HG03135 (cell line): ENCODE measurements at regions not wholly inside any gene's neighbourhood (a gene's known extent, or its start where the extent isn't known, plus 50 kb on each side); places are given as distances from the start of the nearest gene placed in this dataset.

Source experiments
- ATAC-seq: cut with Tn5 transposase; IDR thresholded peaks from one replicate; pipeline ENCODE4 v1.9.1; 2021; ENCODE audit warnings: mild to moderate bottlenecking, moderate library complexity; ENCODE audit not compliant: unreplicated experiment

DNA sequence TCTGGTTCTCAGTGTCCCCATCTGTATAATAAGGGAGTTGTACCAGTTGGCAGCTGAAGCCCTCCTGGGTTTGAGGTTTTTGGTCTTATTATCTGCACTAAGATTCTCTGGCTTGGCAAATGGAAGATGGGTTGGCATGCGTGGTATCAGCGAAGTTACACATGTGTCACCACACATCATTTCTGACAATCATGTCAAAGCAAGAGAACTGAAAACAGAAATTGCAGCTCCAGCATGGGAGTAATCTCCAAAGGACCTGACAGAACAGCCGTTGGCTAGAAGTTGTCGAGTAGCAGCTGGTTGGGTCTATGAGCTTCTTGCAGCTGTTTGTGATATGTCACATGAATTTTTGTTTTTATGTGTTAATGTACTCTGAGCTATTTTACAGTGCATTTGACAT, 317.4 kb downstream of the SLC4A3 start:
- ATAC-seq = no peak

DNA sequence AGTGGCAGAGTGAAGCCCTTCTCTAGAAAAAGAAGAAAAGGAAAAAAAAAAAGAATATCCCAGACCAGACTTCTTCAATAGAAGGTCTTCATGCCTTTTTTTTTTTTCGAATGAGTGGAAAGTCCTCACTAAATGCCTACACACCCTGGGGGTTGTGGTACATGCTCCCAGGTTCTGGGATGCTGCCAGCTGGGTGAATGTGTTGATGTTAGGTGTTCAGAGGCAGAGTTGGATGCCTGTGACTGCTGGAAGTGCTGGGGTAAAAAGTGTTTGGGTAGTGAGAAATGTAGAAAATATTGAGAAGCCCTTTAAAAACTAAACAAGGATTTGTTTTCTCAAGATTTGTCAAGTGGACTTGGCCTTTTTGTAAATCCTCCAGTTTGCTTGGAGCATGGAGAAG, 318.6 kb downstream of the SLC4A3 start:
- no peak for ATAC-seq

DNA sequence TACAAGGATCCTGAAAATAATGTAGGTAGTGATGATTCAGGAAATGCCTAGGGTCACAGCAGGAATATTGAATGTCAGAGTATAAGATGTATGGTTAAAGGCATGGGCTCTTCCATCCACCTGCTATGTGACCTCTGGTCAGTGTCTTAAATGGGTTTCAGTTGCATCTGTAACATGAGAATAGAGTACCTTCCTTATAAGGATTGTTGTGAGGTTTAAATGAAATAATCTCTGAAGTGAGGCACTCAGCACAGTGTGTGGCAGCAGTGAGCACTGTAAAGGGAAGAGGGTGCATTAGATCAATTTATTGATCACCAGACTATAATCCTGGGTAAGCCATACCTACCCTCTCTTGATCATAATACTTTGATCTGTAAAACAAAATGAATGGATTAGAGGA, 319.1 kb downstream of the SLC4A3 start:
- ATAC-seq = no peak

DNA sequence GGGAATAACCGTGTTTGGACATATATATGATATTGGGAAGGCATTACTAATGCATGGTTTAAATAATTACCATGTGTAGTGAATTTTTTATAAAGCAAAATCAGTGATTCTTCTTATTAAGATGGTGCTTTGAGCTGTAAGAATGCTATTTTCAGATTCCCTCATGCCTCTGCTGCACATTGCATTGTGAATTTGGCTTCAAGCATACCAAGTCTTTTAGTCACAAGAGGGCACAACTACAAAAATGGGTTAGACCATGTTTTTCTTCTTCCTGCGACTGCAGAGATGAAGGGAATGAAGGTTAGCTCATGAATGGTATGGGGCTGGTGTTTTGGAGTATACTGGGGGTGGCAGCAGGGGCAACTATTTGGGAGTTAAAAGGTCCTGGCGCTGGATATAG, 320.1 kb downstream of the SLC4A3 start:
- ATAC-seq = no peak

DNA sequence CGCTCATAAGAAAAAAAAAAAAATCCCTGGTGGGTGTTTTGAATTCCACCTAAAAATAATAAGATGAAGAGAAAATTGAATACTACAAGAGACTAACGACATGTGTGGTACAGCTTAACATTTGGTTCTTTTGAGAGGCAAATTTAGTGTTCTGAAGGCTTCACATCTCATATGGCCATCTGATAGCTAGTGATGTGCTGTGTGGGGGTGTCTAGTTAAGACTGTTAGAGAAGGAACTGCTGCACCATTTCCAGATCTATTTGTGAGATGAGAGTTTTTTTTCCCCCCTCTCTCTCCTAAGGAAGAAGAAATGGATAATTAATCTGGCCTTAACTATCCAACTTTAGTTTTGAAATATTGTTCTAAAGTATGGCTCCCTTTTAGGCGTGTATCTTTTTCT, 321.6 kb downstream of the SLC4A3 start:
- ATAC-seq = no peak

DNA sequence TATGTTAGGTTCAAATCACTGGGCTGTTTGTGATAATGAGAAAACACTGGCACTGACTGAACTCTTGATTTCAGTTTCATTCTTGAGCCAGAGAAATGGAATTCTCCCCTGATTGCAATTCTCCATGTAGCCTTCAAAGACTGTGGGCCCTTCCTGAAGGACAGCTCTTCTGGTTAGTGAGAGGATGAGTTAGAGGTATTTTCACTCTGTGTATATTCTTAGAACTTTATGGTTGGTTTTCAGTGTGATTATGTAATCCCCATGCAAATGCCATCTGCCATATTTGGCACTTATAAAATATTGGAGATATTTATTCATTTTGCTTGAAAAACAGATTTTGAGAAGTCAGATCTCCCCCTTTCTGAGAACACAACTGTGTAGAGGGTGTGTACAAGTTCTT, 323.7 kb downstream of the SLC4A3 start:
- ATAC-seq = no peak

DNA sequence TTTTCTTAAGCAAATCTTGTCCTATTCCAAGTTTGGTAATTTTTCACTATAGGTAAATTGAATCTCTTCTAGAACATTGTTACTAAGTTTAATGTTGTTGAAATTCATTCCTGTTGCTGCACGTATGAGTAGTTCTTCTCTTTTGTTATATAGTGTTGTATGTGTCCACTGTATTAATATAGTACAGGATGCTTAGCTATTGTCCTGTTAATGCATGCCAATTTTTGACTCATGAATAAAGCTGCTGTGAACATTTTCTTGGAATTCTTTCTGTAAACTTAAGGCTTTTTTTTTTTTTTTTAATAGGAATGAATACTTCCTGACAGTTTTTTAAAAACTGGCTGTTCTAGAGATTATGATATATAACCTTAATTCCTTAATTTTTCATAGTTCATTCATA, 326.9 kb downstream of the SLC4A3 start:
- no peak for ATAC-seq

DNA sequence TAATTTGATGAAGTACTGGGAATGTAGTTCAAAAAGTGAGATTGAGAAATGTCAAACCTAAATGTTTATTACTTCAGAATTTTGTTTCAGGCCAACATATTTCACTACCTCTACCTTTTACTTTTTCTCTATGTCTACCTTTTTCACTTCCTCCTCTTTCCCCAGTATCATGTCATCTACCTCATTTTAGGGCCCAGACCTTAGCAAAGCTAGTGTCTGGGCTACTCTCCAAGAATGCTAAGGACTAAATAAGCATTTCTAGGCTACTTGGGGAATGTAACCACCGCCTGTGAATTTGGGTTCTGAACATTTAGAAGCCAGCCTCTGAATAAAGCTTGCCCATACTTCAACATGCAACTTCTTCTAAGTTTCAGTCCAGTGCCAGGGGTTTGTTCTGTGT, 330.4 kb downstream of the SLC4A3 start:
- no peak for ATAC-seq

DNA sequence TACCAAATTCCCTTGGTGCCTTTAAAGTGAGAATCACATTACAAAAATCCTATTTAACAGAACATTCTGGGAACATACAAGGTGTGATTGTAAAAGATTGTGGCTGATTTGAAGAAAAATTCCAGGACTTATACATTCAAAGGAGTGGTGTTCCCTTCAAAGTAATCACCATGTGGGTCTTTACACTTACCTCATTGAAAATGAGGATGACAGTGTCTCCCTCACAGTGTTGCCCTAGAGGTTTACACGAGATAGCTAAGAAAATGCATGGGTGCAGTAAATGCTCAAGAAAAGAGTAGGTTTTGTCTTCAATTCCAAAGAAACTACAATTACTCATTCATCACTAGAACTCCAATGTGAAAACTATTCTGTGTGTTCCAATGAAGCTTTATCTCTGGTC, 331.5 kb downstream of the SLC4A3 start:
- no peak for ATAC-seq

DNA sequence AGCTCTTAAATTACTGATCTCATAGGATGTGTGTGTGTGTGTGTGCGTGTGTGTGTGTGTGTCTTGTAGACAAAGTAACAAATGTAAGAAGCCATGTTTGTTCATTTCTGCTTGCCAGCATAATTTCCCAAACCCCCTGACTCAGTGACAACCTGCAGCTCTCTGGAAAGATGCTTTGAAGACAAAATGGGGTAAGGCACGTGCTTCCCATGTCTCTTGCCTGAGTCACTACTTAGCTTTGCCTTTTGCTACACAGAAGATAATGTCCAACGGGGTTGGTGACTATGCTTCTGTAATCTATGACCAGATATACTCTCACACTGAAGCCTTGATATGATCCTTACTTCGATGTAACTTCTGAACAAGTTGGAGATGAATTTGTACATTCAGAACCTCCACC, 332.0 kb downstream of the SLC4A3 start:
- ATAC-seq = no peak

DNA sequence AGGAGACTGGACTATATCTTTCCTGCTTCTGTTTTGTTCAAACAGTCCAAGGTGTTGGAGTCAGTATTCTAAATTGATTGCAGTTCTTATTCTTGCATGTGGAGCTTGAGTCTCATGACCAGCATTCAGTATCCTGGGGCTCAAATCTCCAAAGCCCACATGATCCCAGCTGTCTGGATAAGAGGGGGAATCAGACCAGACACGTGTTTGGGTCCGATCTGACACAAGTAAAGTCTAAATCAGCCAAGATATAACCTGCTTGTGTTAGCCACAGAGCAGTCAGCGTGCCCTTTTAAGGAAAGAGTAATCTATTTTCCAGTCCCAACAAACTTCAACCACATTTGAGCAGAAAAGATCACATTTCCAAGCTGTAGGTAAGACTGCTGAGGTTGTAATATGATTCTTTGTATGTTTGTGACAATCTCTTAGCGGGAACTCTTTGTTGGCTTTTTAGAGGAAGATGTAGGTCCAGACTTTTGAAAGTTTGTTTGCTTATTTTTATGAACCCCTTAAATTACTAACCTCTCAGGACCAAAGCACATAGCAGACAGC, 334.6 kb downstream of the SLC4A3 start:
- no peak for ATAC-seq

DNA sequence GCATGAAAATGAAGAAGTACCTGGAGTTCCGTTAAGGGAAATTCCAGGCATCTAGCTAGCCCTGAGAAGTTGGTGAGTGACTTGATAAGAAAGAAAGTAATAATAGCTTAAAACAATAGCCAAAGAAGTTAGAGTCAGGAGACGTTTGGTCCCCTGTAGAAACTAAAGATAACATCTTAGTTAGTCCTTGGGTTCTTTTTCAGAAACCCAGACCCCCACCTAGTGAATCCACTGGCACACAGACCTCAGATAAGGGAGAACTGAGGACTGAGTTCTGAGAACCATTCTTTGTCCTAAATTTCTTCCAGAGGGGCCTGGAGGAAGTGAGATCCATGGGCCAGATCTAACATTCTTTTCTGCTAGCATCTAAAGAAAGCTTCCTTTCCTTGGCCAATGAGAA, 335.4 kb downstream of the SLC4A3 start:
- ATAC-seq = no peak

DNA sequence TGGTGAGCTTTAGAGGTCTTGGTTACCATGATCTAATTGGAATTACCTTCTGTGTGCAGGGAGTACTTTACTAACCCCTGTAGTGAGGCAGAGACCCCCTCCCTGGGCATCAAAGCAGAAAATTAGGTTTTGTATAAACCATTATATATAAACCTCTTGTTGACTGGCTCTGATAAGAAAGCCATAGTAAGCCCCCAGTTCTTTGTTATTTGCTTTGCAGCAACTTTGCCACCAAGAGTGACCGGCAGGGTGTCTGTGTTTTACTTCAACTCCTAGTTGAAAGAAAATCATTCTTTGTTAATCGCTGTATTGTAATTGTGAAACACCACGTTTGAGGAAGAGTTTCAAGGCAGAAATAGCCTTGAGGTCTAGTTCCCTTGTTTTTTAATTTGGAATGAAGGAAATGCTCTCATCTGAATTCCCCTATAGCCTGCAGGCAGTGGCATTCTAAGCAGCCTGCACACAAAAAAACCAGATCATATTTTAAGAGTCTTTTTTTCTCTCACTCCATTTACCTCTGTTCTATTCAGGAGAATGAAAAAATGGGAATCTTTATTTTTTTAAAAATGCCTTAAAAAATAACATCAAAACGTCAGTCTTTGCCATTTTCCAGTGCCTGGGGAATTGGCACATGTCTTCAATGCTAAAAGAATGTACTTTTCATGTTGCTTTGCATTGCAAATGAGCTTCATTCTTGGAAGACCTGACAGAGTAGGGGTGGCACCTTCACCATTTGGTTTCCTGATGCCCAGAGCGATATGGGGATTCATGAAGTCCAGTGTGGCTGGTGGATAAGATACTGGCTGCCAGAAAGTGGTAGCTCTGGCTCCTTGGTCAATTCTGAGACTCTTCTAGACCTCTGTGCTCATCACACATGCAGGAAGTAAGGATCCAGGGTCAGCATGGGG, 338.1 kb downstream of the SLC4A3 start:
- no peak for ATAC-seq

DNA sequence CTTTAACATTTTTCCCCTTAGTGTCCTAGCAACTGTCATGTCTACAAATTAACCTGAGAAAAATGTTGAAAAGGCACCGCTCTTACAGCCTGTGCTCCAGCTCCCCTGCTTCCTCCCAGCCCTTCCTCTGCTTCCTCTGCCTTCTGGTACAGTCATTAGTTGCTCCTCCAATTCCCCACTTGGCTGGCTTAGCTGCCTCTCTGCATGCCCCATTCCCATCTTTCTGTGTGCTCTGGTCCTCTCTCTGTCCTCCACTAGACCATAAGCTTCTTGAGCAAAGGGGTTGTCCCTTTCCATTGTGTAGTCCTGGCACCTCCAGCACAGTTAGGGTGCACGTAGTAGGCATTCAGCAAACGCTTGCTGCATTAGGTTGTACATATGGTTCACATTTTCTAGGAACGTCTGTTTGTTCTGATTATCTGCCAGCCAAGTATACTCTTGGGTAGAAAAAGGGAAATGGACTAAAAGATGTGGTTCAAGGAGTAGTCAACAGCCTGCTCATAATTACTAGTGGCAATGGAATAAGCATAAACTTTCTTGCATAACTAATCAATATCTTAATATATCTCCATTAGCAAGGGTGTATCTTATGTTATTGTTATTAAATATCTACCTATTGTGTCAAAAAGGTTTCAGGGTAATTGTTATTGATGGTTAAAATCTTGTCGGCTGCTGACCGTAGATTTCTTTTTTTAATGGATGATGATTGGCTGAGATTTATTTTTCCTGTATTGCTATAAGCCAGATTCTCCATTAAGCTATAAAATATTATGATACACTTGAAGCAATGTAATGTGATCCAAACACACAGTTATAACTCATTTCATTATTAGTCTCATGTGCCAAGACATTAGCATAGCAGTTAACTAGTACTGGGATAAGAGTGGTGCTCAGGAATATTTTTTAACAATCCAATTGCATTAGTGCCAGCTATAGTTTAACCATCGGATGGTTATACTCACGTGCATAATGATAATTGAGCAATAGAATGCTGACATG, 340.1 kb downstream of the SLC4A3 start:
- no peak for ATAC-seq

DNA sequence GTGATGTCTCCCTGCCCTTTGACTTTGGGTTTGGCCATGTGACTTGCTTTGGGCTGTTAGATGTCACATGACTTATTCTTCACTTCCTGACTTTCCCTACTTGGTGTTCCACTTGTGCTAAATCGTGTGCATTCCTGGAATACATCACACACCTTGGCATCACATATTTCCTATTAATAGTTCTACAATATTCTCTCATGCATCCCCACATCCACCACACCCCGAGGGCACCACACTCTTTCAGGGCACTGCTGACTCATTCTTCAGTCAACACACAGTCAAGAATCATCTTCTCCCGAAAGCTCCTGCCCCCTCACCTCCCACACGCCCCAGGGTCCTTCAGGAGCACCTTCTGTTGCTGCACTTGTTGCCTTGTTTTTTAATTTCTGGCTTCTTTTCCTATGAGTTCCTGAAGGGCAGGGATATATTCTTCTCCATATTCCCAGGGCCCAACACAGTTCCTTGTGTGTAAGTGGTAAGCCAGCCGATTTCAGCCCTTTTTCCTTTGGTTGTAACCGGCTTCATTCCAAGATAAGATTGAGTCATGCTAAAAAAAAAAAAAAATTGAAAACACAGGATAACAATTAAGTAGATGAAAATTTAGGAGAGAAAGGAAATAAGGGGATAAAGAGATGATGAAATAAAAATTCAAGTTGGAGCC, 341.4 kb downstream of the SLC4A3 start:
- ATAC-seq = no peak

DNA sequence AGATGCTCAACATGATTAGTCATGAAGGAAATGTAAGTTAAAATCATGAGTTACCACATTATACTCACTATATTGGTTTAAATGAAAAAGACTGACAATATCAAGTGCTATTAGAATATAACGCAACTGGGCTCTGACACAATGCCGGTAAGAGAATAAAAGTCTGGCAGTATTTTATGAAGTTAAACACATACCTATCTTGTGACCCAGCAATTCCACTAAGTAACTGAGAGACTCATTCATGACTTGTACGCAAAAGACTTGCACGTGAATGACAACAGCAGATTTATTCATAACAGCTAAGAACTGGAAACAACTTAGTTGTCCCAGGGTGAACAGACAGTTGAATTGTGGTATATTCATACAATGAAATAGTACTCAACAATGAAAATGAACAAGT, 342.1 kb downstream of the SLC4A3 start:
- ATAC-seq = no peak

DNA sequence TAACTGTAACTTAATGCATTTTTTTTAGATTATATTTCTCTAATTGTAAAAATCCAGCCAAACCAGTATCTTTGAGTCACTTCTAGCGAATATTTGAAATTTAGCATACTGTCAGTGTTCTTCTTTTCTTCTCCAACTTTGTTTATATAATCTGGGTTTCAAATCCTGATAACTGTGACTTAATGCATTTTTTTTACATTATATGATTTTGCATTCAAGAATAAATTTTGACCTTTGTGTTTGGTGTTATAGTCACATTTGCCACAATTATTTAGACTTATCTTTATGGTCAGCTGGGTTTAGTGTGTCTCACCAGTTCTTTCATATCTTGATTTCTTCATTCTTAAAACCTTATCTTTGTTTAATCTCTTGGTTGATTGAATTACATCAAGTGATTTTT, 345.7 kb downstream of the SLC4A3 start:
- no peak for ATAC-seq

DNA sequence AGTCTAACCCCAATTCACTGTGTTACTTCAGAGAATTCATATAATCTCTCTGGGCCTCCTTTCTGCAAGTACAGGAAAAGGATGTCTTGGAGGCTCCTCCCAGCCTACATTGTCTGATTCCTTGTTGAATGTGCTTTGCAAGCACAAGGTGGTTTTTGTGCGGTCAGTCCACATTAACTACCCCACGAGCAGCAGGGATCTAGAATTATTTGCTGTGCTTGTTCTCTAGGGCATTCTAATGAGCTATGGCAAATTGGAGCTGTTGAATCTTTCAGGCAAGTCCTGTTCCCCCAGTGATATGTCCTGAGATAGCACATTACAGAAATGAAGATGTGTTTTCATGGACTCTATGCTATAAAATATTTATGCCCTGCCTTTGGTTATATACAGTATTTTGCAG, 349.4 kb downstream of the SLC4A3 start:
- no peak for ATAC-seq

DNA sequence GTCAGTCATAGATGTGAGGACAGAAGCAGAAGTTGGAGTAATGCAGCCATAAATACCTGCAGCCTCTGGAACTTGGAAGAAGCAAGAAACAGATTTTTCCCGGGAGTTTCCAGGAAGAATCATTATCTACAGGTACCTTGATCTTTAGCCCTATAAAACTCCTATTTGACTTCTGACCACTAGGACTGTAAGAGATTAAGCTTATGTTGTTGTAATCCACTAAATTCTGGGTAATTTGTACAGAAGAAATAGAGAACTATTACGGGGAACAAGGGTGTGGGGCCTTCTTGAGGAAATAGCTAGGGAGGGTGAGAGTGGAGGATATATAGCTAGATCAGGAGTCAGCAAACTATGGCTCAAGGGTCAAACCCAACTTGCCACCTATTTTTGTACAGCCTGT, 353.2 kb downstream of the SLC4A3 start:
- no peak for ATAC-seq

DNA sequence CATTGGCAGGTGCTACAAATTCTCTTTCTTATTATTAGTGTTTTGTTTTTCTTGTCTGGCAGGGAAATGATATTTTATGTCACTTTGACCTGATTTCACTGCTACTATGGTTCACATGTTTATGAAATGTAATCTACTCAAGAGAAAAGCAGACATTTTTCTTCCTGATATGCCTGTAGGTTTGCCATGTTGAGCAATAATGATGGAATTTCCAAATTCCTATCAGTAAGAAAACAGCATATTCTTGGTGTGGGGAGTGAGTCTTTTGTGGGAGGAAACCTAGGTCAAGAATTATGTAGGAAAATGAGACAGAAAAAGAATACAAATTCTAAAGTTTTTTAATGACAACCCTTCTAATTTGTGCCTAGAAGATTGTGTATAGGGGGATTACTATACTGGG, 356.4 kb downstream of the SLC4A3 start:
- ATAC-seq = no peak

DNA sequence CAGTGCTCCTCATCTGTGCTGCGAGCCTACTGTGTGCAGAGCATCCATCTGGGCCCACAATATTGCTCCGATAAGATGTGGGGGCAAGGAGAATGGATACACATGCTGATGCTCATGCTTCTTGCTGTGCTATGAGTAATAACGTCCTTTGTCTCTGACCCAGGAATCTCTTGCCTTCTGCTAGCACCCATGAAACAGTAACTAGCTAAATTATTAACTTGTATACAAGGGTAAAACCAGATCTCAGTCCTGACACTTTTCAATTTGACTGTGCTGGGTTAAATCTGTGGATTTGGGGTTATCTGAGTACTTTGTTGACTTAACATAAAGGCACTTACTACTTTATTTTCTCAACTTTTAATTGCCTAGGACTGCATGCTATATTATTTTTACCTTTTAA, 357.6 kb downstream of the SLC4A3 start:
- ATAC-seq = no peak
